Fibroblast of pulmonary artery (primary cell): ENCODE measurements at regions not wholly inside any gene's neighbourhood (a gene's known extent, or its start where the extent isn't known, plus 50 kb on each side); places are given as distances from the start of the nearest gene placed in this dataset.
A peak's percentile ranks its signal among the peaks of the same experiment; 100 is the strongest.

Experiments
- DNase-seq: peaks from one replicate; pipeline ENCODE4 v3.0.0-alpha.2; 2010; ENCODE audit warnings: low read depth
- H3K4me3 ChIP-seq: replicated peaks from 2 replicates; pipeline ENCODE4 v1.5.1; 2011; ENCODE audit warnings: low read depth, mild to moderate bottlenecking, control low read depth, low read length, moderate library complexity
- CTCF ChIP-seq: IDR thresholded peaks from 2 replicates; pipeline ENCODE4 v1.5.1; 2011; ENCODE audit warnings: mild to moderate bottlenecking, control low read depth, low read length, inconsistent platforms; ENCODE audit errors: missing control alignments

- TF ChIP-seq CTCF, result no peak
- no peak for DNase-seq
- no peak overlapping the region for H3K4me3 ChIP-seq
Observed at GRCh38 chr3:20680990-20681628, 495.1 kb upstream of the SGO1 start.

GRCh38 chr3:20673866-20674265, 487.9 kb upstream of the SGO1 start:
- no peak for DNase-seq
- TF ChIP-seq CTCF, result no peak
- H3K4me3 ChIP-seq, result no peak overlapping the region

DNA sequence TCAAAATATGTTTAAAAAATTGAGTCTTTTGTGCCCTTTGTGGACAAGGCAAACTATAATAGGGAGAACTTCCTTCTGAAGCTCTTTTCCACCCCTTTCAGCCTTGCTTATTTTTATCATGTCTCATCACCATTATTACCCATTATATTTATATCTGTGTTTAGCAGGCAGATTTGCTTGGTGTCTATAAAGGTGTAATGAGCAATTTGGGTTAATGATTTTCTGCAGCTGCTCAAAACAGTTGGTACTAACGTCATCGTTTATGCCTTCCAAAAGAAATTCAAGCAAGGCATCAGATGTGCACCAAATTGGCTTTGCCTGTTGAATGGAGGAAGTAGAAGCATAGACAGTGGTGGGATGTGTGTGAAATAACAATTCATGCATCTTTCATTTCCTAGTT, 483.7 kb upstream of the SGO1 start:
- H3K4me3 ChIP-seq, result no peak overlapping the region
- DNase-seq, result no peak
- no peak for TF ChIP-seq CTCF

- TF ChIP-seq CTCF, result no peak
- no peak overlapping the region for H3K4me3 ChIP-seq
- peak; percentile 57 for DNase-seq
Observed at GRCh38 chr3:20669184-20669583, 483.2 kb upstream of the SGO1 start.

- peak; percentile 16 for DNase-seq
- TF ChIP-seq CTCF, result no peak
- no peak overlapping the region for H3K4me3 ChIP-seq
Observed at GRCh38 chr3:20668411-20668810, 482.4 kb upstream of the SGO1 start.

DNA sequence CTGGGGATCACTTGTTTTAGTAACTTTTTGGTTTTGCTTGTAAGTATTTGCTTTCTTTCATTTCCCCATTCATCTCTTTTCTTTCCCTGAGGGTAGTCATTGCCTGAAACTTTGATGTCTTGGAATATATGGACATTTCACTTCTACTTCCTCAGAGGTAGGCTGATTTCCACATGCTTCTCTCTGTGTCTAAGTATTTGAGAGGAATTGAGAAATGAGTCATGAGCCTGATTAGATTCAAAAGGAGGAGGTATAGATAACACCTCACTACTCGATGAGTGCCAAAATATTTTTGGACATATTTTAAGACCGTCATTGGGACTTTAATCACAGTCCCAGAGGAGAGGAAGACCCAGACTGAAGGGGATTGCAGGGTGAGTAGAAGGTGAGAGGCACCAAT, 480.1 kb upstream of the SGO1 start:
- TF ChIP-seq CTCF, result no peak
- no peak overlapping the region for H3K4me3 ChIP-seq
- DNase-seq, result peak; percentile 24

- TF ChIP-seq CTCF, result no peak
- no peak overlapping the region for H3K4me3 ChIP-seq
- no peak for DNase-seq
Observed at GRCh38 chr3:20658491-20658890, 472.5 kb upstream of the SGO1 start.
